IMR-90 (cell line): ENCODE measurements at regions not wholly inside any gene's neighbourhood (a gene's known extent, or its start where the extent isn't known, plus 50 kb on each side); places are given as distances from the start of the nearest gene placed in this dataset.

ENCODE experiments used
- FOS ChIP-seq: fragments of 150-350 bp; IDR thresholded peaks from 2 replicates; pipeline ENCODE4 v1.6.1; 2016; ENCODE audit warnings: low read depth, low read length
- MAZ ChIP-seq: IDR thresholded peaks from 2 replicates; pipeline ENCODE4 v1.6.1; 2012; ENCODE audit warnings: low read depth, mild to moderate bottlenecking, low read length, improper control_type of control experiment, moderate library complexity, borderline replicate concordance
- NFE2L2 ChIP-seq: fragments of 150-350 bp; IDR thresholded peaks from 2 replicates; pipeline ENCODE4 v1.6.1; 2016; ENCODE audit warnings: low read depth, mild to moderate bottlenecking, low read length
- POLR2A ChIP-seq: IDR thresholded peaks from 2 replicates; pipeline ENCODE4 v1.6.1; 2012; ENCODE audit warnings: mild to moderate bottlenecking, low read depth, low read length
- TF ChIP-seq, protein P1 (sequence below): conservative IDR thresholded peaks from 2 replicates; pipeline ENCODE4 v1.5.1; 2012; ENCODE audit warnings: mild to moderate bottlenecking, low read depth, low read length, improper control_type of control experiment

DNA sequence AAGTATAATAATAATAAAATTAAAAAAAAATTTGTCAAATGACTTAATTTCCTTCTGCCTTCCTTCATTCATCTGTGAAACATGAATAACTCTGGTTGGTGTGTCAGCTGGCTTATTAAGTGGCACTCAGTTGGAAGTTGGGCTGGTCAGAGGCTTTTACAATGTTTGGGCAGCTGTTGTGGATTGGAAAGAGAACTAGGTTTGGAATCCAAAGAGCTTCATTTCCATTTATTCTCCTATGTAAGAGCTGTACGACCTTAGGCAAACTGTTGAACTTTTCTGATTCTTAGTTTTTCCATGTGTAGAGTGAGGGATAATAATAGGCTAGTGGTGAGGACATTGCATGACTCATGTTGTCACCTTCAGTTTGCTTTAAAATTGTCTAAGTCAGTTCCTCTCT lies 606.7 kb downstream of the PDCD6IP start:
- TF ChIP-seq, protein P1, sequence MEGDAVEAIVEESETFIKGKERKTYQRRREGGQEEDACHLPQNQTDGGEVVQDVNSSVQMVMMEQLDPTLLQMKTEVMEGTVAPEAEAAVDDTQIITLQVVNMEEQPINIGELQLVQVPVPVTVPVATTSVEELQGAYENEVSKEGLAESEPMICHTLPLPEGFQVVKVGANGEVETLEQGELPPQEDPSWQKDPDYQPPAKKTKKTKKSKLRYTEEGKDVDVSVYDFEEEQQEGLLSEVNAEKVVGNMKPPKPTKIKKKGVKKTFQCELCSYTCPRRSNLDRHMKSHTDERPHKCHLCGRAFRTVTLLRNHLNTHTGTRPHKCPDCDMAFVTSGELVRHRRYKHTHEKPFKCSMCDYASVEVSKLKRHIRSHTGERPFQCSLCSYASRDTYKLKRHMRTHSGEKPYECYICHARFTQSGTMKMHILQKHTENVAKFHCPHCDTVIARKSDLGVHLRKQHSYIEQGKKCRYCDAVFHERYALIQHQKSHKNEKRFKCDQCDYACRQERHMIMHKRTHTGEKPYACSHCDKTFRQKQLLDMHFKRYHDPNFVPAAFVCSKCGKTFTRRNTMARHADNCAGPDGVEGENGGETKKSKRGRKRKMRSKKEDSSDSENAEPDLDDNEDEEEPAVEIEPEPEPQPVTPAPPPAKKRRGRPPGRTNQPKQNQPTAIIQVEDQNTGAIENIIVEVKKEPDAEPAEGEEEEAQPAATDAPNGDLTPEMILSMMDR = no peak
- TF ChIP-seq FOS (no peak), POLR2A (no peak), MAZ (no peak), NFE2L2 (no peak)
